Ishikawa (cell line): ENCODE measurements at regions not wholly inside any gene's neighbourhood (a gene's known extent, or its start where the extent isn't known, plus 50 kb on each side); places are given as distances from the start of the nearest gene placed in this dataset.

ENCODE experiments used
- CEBPB ChIP-seq: IDR thresholded peaks from 2 replicates; pipeline ENCODE4 v1.6.1; 2012
- CREB1 ChIP-seq: IDR thresholded peaks from 2 replicates; pipeline ENCODE4 v1.6.1; 2012; ENCODE audit warnings: low read depth
- EGR1 ChIP-seq: IDR thresholded peaks from 2 replicates; pipeline ENCODE4 v1.6.1; 2012
- EP300 ChIP-seq: IDR thresholded peaks from 2 replicates; pipeline ENCODE4 v1.6.1; 2012; ENCODE audit warnings: borderline replicate concordance
- FOXM1 ChIP-seq: IDR thresholded peaks from 2 replicates; pipeline ENCODE4 v1.6.1; 2012; ENCODE audit warnings: low read depth, borderline replicate concordance
- MAX ChIP-seq: IDR thresholded peaks from 2 replicates; pipeline ENCODE4 v1.6.1; 2012
- NFIC ChIP-seq: IDR thresholded peaks from 2 replicates; pipeline ENCODE4 v1.6.1; 2012
- REST ChIP-seq: IDR thresholded peaks from 2 replicates; pipeline ENCODE4 v1.6.1; 2012; ENCODE audit warnings: low read depth, mild to moderate bottlenecking
- TCF12 ChIP-seq: IDR thresholded peaks from 2 replicates; pipeline ENCODE4 v1.6.1; 2012; ENCODE audit warnings: low read depth
- TEAD4 ChIP-seq: IDR thresholded peaks from 2 replicates; pipeline ENCODE4 v1.6.1; 2012
- USF1 ChIP-seq: IDR thresholded peaks from 2 replicates; pipeline ENCODE4 v1.6.1; 2012
- YY1 ChIP-seq: IDR thresholded peaks from 2 replicates; pipeline ENCODE4 v1.6.1; 2012; ENCODE audit warnings: low read depth
- ZBTB7A ChIP-seq: IDR thresholded peaks from 2 replicates; pipeline ENCODE4 v1.6.1; 2012; ENCODE audit warnings: low read depth

GRCh38 chr4:177895136-177895535 is 452.9 kb upstream of the AGA start:
- TF ChIP-seq EP300, result no peak
- no peak for TF ChIP-seq MAX
- no peak for TF ChIP-seq YY1
- no peak for TF ChIP-seq NFIC
- no peak for TF ChIP-seq ZBTB7A
- TF ChIP-seq FOXM1, result no peak
- TF ChIP-seq TCF12, result no peak
- no peak for TF ChIP-seq EGR1
- TF ChIP-seq CEBPB, result no peak

- no peak for TF ChIP-seq USF1
These were observed 459.5 kb upstream of the AGA start for GRCh38 chr4:177901786-177902185.

- no peak for TF ChIP-seq TEAD4
- TF ChIP-seq MAX, result no peak
- no peak for TF ChIP-seq USF1
- no peak for TF ChIP-seq EP300
- no peak for TF ChIP-seq CEBPB
- TF ChIP-seq CREB1, result no peak
- TF ChIP-seq EGR1, result no peak
- TF ChIP-seq REST, result no peak
- TF ChIP-seq ZBTB7A, result no peak
- TF ChIP-seq NFIC, result no peak
These were observed 460.1 kb upstream of the AGA start for GRCh38 chr4:177902386-177902785.

GRCh38 chr4:177907736-177908424 is 465.6 kb upstream of the AGA start:
- TF ChIP-seq CREB1 (no peak), TCF12 (no peak), ZBTB7A (no peak), EP300 (no peak), REST (no peak), EGR1 (no peak), USF1 (no peak)

GRCh38 chr4:177921715-177922114 is 479.5 kb upstream of the AGA start:
- no peak for TF ChIP-seq REST
- TF ChIP-seq FOXM1, result no peak
- no peak for TF ChIP-seq MAX
- TF ChIP-seq EGR1, result no peak
- no peak for TF ChIP-seq CREB1
- no peak for TF ChIP-seq EP300
- no peak for TF ChIP-seq USF1
- TF ChIP-seq NFIC, result no peak
- TF ChIP-seq CEBPB, result no peak
- no peak for TF ChIP-seq TCF12
- TF ChIP-seq TEAD4, result no peak
